ACC112 (cell line): ENCODE measurements at regions not wholly inside any gene's neighbourhood (a gene's known extent, or its start where the extent isn't known, plus 50 kb on each side); places are given as distances from the start of the nearest gene placed in this dataset.
"Not testable (repeated sequence)": the region's sequence is repeated elsewhere in the genome, so short reads cannot be mapped to it uniquely, and the experiment has no call there.

Experiments used
- H2AFZ ChIP-seq: fragments of 200-600 bp; sonication (generic); one replicate; pipeline ENCODE4 v1.6.0; 2017; ENCODE audit warnings: antibody characterized with exemption, low read length; ENCODE audit not compliant: unreplicated experiment
- H3K27ac ChIP-seq: fragments of 200-600 bp; sonication (generic); 2 replicates; pipeline ENCODE4 v1.5.1; 2014; ENCODE audit warnings: low read depth, mild to moderate bottlenecking, antibody characterized with exemption, low read length, moderate library complexity
- H3K27me3 ChIP-seq: fragments of 200-600 bp; sonication (generic); 2 replicates; pipeline ENCODE4 v1.6.1; 2014; ENCODE audit warnings: mild to moderate bottlenecking, antibody characterized with exemption, low read length, moderate library complexity, mixed read lengths; ENCODE audit not compliant: insufficient read depth
- H3K36me3 ChIP-seq: fragments of 200-600 bp; sonication (generic); 2 replicates; pipeline ENCODE4 v1.6.1; 2016; ENCODE audit warnings: mild to moderate bottlenecking, antibody characterized with exemption, low read length, moderate library complexity, mixed read lengths; ENCODE audit not compliant: insufficient read depth
- H3K4me1 ChIP-seq: fragments of 200-600 bp; sonication (generic); one replicate; pipeline ENCODE4 v1.6.1; 2016; ENCODE audit warnings: low read length, mixed read lengths; ENCODE audit not compliant: insufficient read depth, unreplicated experiment, control insufficient read depth
- H3K4me3 ChIP-seq: fragments of 200-600 bp; sonication (generic); 2 replicates; pipeline ENCODE4 v1.5.1; 2014; ENCODE audit warnings: mild to moderate bottlenecking, low read depth, low read length
- H3K79me2 ChIP-seq: fragments of 200-600 bp; sonication (generic); one replicate; pipeline ENCODE4 v1.6.0; 2016; ENCODE audit warnings: low read length; ENCODE audit not compliant: control insufficient read depth, unreplicated experiment, insufficient read depth

DNA sequence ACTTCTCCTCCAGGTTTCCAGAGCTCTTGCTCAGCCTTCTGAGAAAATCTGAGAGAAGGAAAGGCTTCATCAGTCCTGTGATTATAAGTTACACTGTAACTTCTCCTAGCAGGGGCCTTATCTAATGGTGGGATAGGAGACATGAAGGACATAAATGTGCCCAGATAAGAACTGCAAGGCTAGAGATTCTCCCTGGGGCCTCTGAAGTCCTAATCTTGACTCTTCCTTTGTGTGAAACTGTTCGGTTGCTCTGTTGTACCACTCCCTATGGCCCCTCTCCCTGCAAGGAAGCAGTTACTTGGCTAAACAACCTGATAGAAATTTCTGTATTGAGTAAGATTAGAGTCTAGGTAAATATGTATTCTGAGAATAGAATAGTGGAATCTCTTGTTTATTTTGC, 780.9 kb downstream of the ETS1 start:
- Histone ChIP-seq H3K27me3 (peaks cover 53% of the 10 kb centered on the region), H3K4me1 (no peaks in the 10 kb centered on the region), H3K36me3 (no peaks in the 10 kb centered on the region), H3K79me2 (no peaks in the 10 kb centered on the region), H3K4me3 (no peak overlapping the region), H3K27ac (no peak overlapping the region), H2AFZ (no peak overlapping the region)

- Histone ChIP-seq H3K79me2 (no peaks in the 10 kb centered on the region), H2AFZ (no peak overlapping the region), H3K27me3 (peaks cover 46% of the 10 kb centered on the region), H3K27ac (no peak overlapping the region), H3K4me3 (no peak overlapping the region), H3K36me3 (no peaks in the 10 kb centered on the region), H3K4me1 (no peaks in the 10 kb centered on the region)
These were observed 781.6 kb downstream of the ETS1 start for GRCh38 chr11:127805771-127806170.

- Histone ChIP-seq H3K79me2 (no peaks in the 10 kb centered on the region), H3K36me3 (no peaks in the 10 kb centered on the region), H3K4me3 (no peak overlapping the region), H3K27me3 (peaks cover 37% of the 10 kb centered on the region), H3K4me1 (no peaks in the 10 kb centered on the region), H3K27ac (no peak overlapping the region), H2AFZ (no peak overlapping the region)
These were observed 782.5 kb downstream of the ETS1 start for GRCh38 chr11:127804747-127805400.

DNA sequence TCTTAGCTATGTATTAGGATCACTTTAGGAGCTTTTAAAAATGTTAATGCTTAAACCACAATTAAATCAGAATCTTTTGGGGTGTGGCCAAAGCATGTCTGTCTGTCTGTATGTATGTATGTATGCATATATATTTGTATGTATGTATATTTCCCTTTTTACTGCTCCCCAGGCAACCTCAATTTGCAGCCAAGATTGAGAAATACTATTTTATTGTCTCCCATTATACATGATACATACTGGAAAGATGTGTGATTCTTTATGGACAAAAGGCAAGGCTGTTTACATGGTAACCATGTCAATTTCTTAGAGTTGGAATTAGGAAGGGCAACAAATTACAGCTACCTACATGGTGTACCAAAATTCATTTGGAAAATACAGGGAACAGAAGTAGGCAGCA, 783.6 kb downstream of the ETS1 start:
- Histone ChIP-seq H3K4me1 (no peaks in the 10 kb centered on the region), H2AFZ (no peak overlapping the region), H3K27ac (no peak overlapping the region), H3K79me2 (no peaks in the 10 kb centered on the region), H3K4me3 (no peak overlapping the region), H3K27me3 (peaks cover 32% of the 10 kb centered on the region), H3K36me3 (no peaks in the 10 kb centered on the region)

DNA sequence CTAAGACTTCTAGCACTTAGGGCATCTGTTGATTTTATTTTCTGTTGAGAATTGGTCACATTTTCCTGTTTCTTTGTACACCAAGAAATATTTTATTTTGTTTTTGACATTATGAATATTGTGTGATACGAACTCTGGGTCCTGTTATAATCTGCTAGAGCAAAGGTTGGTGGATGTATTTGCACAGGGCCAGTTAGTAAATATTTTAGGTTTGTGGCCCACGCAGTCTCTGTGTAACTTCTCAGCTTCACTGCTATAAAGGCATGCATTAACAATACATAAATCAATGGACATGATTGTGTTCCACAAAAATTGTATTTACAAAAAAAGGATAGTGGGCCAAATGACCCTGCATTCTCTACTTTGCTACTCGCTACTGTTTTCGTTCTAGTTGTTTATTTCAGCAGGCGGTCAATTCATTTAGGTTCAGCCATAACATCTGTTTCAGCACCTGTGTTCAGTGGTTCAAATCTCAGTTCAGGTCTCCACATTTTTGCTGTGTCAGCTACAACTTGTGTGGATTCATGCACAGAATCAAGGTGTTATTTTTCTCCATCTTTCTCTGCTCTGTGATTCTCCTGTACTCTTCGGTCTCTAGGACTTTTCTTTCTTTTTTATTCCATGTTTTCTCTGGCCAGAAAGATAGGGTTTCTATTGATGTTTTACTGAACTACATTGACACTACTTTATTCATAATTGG, 786.2 kb downstream of the ETS1 start:
- no peak overlapping the region for H3K27ac ChIP-seq
- no peak overlapping the region for H2AFZ ChIP-seq
- H3K79me2 ChIP-seq, result no peaks in the 10 kb centered on the region
- H3K4me3 ChIP-seq, result no peak overlapping the region
- no peaks in the 10 kb centered on the region for H3K36me3 ChIP-seq
- peaks cover 24% of the 10 kb centered on the region for H3K27me3 ChIP-seq
- no peaks in the 10 kb centered on the region for H3K4me1 ChIP-seq

DNA sequence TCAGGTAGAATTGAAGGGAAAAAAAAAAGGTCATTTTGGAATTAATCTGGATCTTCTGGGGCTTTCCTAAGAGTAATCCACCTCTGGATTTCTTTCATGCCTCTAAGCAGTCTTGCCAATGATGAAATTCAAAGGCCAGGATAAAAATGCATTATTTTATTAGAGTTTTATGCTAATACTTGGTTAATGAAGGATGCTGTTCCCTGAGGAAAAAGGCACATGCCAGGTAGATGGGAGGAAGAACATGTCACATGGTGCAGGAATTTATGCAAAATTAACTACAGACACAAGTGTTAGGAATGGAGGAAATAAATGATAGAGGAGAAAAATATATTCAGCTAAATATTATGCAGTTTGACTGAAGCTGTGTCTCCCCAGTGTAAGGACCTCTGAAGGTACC, 792.0 kb downstream of the ETS1 start:
- Histone ChIP-seq H3K4me3 (no peak overlapping the region), H3K79me2 (no peaks in the 10 kb centered on the region), H2AFZ (no peak overlapping the region), H3K27ac (no peak overlapping the region), H3K36me3 (no peaks in the 10 kb centered on the region), H3K4me1 (no peaks in the 10 kb centered on the region), H3K27me3 (peaks cover 32% of the 10 kb centered on the region)

GRCh38 chr11:127791844-127792243, 791.3 kb upstream of the KIRREL3 start:
- Histone ChIP-seq H3K27ac (no peak overlapping the region), H3K4me3 (no peak overlapping the region), H3K4me1 (no peaks in the 10 kb centered on the region), H3K36me3 (no peaks in the 10 kb centered on the region), H3K79me2 (no peaks in the 10 kb centered on the region), H3K27me3 (peaks cover 17% of the 10 kb centered on the region), H2AFZ (no peak overlapping the region)

DNA sequence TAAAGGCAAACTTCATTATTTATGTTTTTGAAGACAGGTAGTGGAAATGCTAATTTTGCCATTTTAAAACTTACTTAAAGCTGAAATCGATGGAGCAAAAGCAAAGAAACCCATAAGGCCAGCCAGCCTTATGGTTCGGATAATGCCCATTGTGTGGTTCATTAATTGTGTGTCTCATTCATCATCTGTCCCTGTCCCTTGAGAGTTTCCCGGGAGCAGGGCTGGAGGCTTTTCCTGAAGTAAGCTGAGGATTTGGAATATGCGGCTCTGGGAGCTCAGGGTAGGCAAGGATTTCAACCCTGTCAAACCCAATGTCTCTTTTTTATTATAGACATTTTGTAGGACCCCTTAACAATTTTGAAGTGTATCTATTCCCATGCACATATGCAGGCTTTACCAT, 790.0 kb upstream of the KIRREL3 start:
- H3K79me2 ChIP-seq, result no peaks in the 10 kb centered on the region
- no peak overlapping the region for H3K4me3 ChIP-seq
- no peaks in the 10 kb centered on the region for H3K36me3 ChIP-seq
- no peak overlapping the region for H2AFZ ChIP-seq
- no peaks in the 10 kb centered on the region for H3K4me1 ChIP-seq
- H3K27me3 ChIP-seq, result peaks cover 23% of the 10 kb centered on the region; the same call in 1 of the 2 replicates
- H3K27ac ChIP-seq, result no peak overlapping the region

DNA sequence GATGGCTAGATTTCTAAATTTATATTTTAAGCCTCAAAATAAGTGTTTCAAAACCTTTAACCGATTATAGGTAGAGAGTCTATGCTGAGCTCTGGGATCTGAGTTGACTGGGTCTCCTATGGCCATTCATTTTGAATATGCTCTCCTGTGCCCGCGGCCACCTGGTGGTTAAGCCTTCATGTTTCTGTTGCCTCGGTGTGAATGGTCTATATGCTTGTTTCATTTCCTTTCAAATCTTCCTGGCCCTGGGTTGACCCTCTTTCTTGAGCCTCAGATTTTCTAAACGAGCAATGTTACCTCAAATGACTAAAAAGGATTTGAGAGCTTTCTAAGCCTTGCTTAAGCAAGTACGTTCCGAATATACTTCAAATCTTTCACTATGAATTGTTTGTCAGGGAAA, 789.4 kb upstream of the KIRREL3 start:
- Histone ChIP-seq H3K27me3 (peaks cover 16% of the 10 kb centered on the region; the same call in 1 of the 2 replicates), H3K36me3 (no peaks in the 10 kb centered on the region)

GRCh38 chr11:127772938-127773337, 772.4 kb upstream of the KIRREL3 start:
- not testable (repeated sequence) for H3K36me3 ChIP-seq, H3K79me2 ChIP-seq, H2AFZ ChIP-seq, H3K4me1 ChIP-seq, H3K4me3 ChIP-seq, H3K27ac ChIP-seq, H3K27me3 ChIP-seq

More for the DNA sequence above, 789.4 kb upstream of the KIRREL3 start:
- Histone ChIP-seq H3K79me2 (no peaks in the 10 kb centered on the region), H3K4me1 (no peaks in the 10 kb centered on the region), H3K27ac (no peak overlapping the region), H2AFZ (no peak overlapping the region), H3K4me3 (no peak overlapping the region)

DNA sequence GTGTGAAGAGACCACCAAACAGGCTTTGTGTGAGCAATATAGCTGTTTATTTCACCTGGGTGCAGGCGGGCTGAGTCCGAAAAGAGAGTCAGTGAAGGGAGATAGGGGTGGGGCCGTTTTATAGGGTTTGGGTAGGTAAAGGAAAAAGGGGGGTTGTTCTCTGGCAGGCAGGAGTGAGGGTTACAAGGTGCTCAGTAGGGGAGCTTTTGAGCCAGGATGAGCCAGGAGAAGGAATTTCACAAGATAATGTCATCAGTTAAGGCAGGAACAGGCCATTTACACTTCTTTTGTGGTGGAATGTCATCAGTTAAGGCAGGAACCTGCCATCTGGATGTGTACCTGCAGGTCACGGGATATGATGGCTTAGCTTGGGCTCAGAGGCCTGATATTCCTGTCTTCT, 768.4 kb upstream of the KIRREL3 start:
- H3K27me3 ChIP-seq, H3K79me2 ChIP-seq, H3K36me3 ChIP-seq, H2AFZ ChIP-seq, H3K27ac ChIP-seq, H3K4me1 ChIP-seq, H3K4me3 ChIP-seq: not testable (repeated sequence)
